GM12872 (cell line): ENCODE measurements at regions not wholly inside any gene's neighbourhood (a gene's known extent, or its start where the extent isn't known, plus 50 kb on each side); places are given as distances from the start of the nearest gene placed in this dataset.
A peak's percentile ranks its signal among the peaks of the same experiment; 100 is the strongest.

Source experiments
- CTCF ChIP-seq: IDR thresholded peaks from 3 replicates; pipeline ENCODE4 v1.5.1; 2011; ENCODE audit warnings: low read depth, mild to moderate bottlenecking, low read length, moderate library complexity; ENCODE audit not compliant: insufficient read depth

GRCh38 chr15:79230766-79231165 is 51.8 kb upstream of the ANKRD34C start:
- TF ChIP-seq CTCF, result no peak

GRCh38 chr15:79222808-79223207 is 59.7 kb upstream of the ANKRD34C start:
- no peak for TF ChIP-seq CTCF

- no peak for TF ChIP-seq CTCF
Observed at GRCh38 chr15:79221696-79222095, 60.8 kb upstream of the ANKRD34C start.

GRCh38 chr15:79219393-79220056 is 63.0 kb upstream of the ANKRD34C start:
- TF ChIP-seq CTCF, result no peak

GRCh38 chr15:79218588-79219200 is 63.8 kb upstream of the ANKRD34C start:
- peak; percentile 36; the same call in 1 of the 3 replicates for TF ChIP-seq CTCF

- TF ChIP-seq CTCF, result no peak
Observed at GRCh38 chr15:79213650-79214049, 68.9 kb upstream of the ANKRD34C start.

- TF ChIP-seq CTCF, result no peak
Observed at GRCh38 chr15:79212589-79213157, 69.8 kb upstream of the ANKRD34C start.
